ENCODE measurements at regions not wholly inside any gene's neighbourhood (a gene's known extent, or its start where the extent isn't known, plus 50 kb on each side); places are given as distances from the start of the nearest gene placed in this dataset.
"Not testable (repeated sequence)": the region's sequence is repeated elsewhere in the genome, so short reads cannot be mapped to it uniquely, and the experiment has no call there.

- H3K4me3 ChIP-seq (ENCODE audit: low read depth in 2 of 2, low read length in 1 of 2), result no peak overlapping the region
- no peaks in the 10 kb centered on the region for H4K20me1 ChIP-seq (ENCODE audit: insufficient read depth)
- H3K79me2 ChIP-seq (ENCODE audit: insufficient read depth), result no peaks in the 10 kb centered on the region
- no peak for TF ChIP-seq TEAD4 (IDR thresholded peaks at IDR 0.05; ENCODE audit: borderline replicate concordance, insufficient read depth)
- CTCF ChIA-PET, result no interaction called here
- H3K27ac ChIP-seq (ENCODE audit: low read depth in 2 of 2, low read length in 1 of 2), result no peak overlapping the region
- no peaks in the 10 kb centered on the region for H3K36me3 ChIP-seq (replicated peaks in 1 of 2; ENCODE audit: control insufficient read depth in 1 of 2, insufficient read depth in 2 of 2, low read length in 1 of 2)
- H3K9me3 ChIP-seq, result peaks cover under 1% of the 10 kb centered on the region; the same call in 1 of the 2 replicates
- no peak overlapping the region for H3K9ac ChIP-seq
- DNase-seq, result no peak
- H3K27me3 ChIP-seq (ENCODE audit: insufficient read depth), result no peaks in the 10 kb centered on the region
- POLR2A ChIA-PET, result no interaction called here
- H3F3A ChIP-seq (replicated peaks; ENCODE audit: insufficient read depth), result no peaks in the 10 kb centered on the region
- no peaks in the 10 kb centered on the region for H3K4me1 ChIP-seq (ENCODE audit: control insufficient read depth in 1 of 2, insufficient read depth in 2 of 2, low read depth in 1 of 2, low read length in 1 of 2)
- H3K4me2 ChIP-seq, result no peak overlapping the region
- H3K9me2 ChIP-seq, result no peaks in the 10 kb centered on the region
- H2AFZ ChIP-seq (ENCODE audit: low read depth), result no peak overlapping the region
Observed at GRCh38 chr3:163707659-163708058, 1370.6 kb downstream of the SI start.

DNA sequence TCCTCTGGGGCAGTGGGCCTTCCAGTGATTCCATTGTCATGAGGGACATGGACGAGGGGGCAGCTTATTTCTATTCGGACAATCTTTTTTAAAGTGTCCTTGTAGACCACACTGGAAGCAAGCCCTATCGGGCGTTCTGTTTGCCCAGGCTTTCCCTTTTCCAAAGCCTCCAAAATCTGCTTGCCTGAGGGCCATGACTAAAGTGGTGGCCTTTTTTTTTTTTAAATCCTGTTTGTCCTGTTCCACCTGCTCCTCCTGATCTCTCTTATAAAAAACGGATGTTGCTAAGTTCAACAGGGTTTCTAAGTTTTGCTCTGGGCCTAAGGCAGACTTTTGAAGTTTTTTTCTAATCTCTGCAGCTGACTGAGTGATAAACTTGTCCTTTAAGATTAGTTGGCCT is 1380.1 kb downstream of the SI start:
- H3K9ac ChIP-seq; H4K20me1 ChIP-seq (ENCODE audit: insufficient read depth); H3K27me3 ChIP-seq (ENCODE audit: insufficient read depth); DNase-seq; H3K27ac ChIP-seq (ENCODE audit: low read depth in 2 of 2, low read length in 1 of 2); H3K36me3 ChIP-seq (replicated peaks in 1 of 2; ENCODE audit: control insufficient read depth in 1 of 2, insufficient read depth in 2 of 2, low read length in 1 of 2); H3K4me3 ChIP-seq (ENCODE audit: low read depth in 2 of 2, low read length in 1 of 2); H3K4me2 ChIP-seq; POLR2A ChIA-PET; H2AFZ ChIP-seq (ENCODE audit: low read depth); H3K4me1 ChIP-seq (ENCODE audit: control insufficient read depth in 1 of 2, insufficient read depth in 2 of 2, low read depth in 1 of 2, low read length in 1 of 2); H3K9me3 ChIP-seq; H3K9me2 ChIP-seq; CTCF ChIA-PET; H3K79me2 ChIP-seq (ENCODE audit: insufficient read depth); H3F3A ChIP-seq (replicated peaks; ENCODE audit: insufficient read depth): not testable (repeated sequence)
- 19% methylated on average over 5 of the region's 5 CpGs for WGBS (ENCODE audit: low lambda C conversion rate)

- Histone ChIP-seq H3K9ac (no peak overlapping the region), H3K4me2 (no peak overlapping the region), H3K27ac (ENCODE audit: low read depth in 2 of 2, low read length in 1 of 2) (no peak overlapping the region), H3K4me3 (ENCODE audit: low read depth in 2 of 2, low read length in 1 of 2) (no peak overlapping the region), H3K79me2 (ENCODE audit: insufficient read depth) (no peaks in the 10 kb centered on the region), H3K4me1 (ENCODE audit: control insufficient read depth in 1 of 2, insufficient read depth in 2 of 2, low read depth in 1 of 2, low read length in 1 of 2) (no peaks in the 10 kb centered on the region), H3K9me3 (0 out of 2 replicates have a peak, but pooled peaks cover 7% of the 10 kb centered on the region), H3K36me3 (replicated peaks in 1 of 2; ENCODE audit: control insufficient read depth in 1 of 2, insufficient read depth in 2 of 2, low read length in 1 of 2) (no peaks in the 10 kb centered on the region), H3K27me3 (ENCODE audit: insufficient read depth) (no peaks in the 10 kb centered on the region), H2AFZ (ENCODE audit: low read depth) (no peak overlapping the region), H4K20me1 (ENCODE audit: insufficient read depth) (no peaks in the 10 kb centered on the region), H3K9me2 (no peaks in the 10 kb centered on the region), H3F3A (replicated peaks; ENCODE audit: insufficient read depth) (no peaks in the 10 kb centered on the region)
- WGBS (ENCODE audit: low lambda C conversion rate), result 25% methylated on average over 1 of the region's 1 CpG
- POLR2A ChIA-PET, result no interaction called here
- CTCF ChIA-PET, result no interaction called here
- DNase-seq, result no peak
- TF ChIP-seq CHD2 (IDR thresholded peaks at IDR 0.05; ENCODE audit: low read length, partially characterized antibody) (no peak), TEAD4 (IDR thresholded peaks at IDR 0.05; ENCODE audit: borderline replicate concordance, insufficient read depth) (no peak), RXRA (IDR thresholded peaks at IDR 0.05; ENCODE audit: borderline replicate concordance, low read depth) (no peak), EP300 (IDR thresholded peaks at IDR 0.05; ENCODE audit: borderline replicate concordance in 1 of 2, low read depth in 1 of 2, low read length in 1 of 2) (no peak), MEF2A (IDR thresholded peaks at IDR 0.05; ENCODE audit: borderline replicate concordance, low read depth) (no peak), GABPA (IDR thresholded peaks at IDR 0.05; ENCODE audit: low read depth) (no peak)
Observed at GRCh38 chr3:163692494-163692893, 1385.8 kb downstream of the SI start.

GRCh38 chr3:163684651-163685050 is 1393.6 kb downstream of the SI start:
- 10% methylated on average over 2 of the region's 2 CpGs for WGBS (ENCODE audit: low lambda C conversion rate)
- no peak overlapping the region for H3K4me2 ChIP-seq
- no peaks in the 10 kb centered on the region for H3K9me2 ChIP-seq
- H3K4me3 ChIP-seq (ENCODE audit: low read depth in 2 of 2, low read length in 1 of 2), result no peak overlapping the region
- no peaks in the 10 kb centered on the region for H3K4me1 ChIP-seq (ENCODE audit: control insufficient read depth in 1 of 2, insufficient read depth in 2 of 2, low read depth in 1 of 2, low read length in 1 of 2)
- H4K20me1 ChIP-seq (ENCODE audit: insufficient read depth), result no peaks in the 10 kb centered on the region
- H3K9ac ChIP-seq, result no peak overlapping the region
- no peaks in the 10 kb centered on the region for H3K79me2 ChIP-seq (ENCODE audit: insufficient read depth)
- H2AFZ ChIP-seq (ENCODE audit: low read depth), result no peak overlapping the region
- H3K36me3 ChIP-seq (replicated peaks in 1 of 2; ENCODE audit: control insufficient read depth in 1 of 2, insufficient read depth in 2 of 2, low read length in 1 of 2), result no peaks in the 10 kb centered on the region
- DNase-seq, result no peak
- no peaks in the 10 kb centered on the region for H3K27me3 ChIP-seq (ENCODE audit: insufficient read depth)
- 0 out of 2 replicates have a peak, but pooled peaks cover 4% of the 10 kb centered on the region for H3K9me3 ChIP-seq
- ChIA-PET CTCF (no interaction called here), POLR2A (no interaction called here)
- H3F3A ChIP-seq (replicated peaks; ENCODE audit: insufficient read depth), result no peaks in the 10 kb centered on the region
- H3K27ac ChIP-seq (ENCODE audit: low read depth in 2 of 2, low read length in 1 of 2), result no peak overlapping the region
- TF ChIP-seq MEF2A (IDR thresholded peaks at IDR 0.05; ENCODE audit: borderline replicate concordance, low read depth), result no peak
- TF ChIP-seq USF2 (IDR thresholded peaks at IDR 0.05; ENCODE audit: borderline replicate concordance, low read depth, low read length), result no peak
- TF ChIP-seq FOXM1 (IDR thresholded peaks at IDR 0.05; ENCODE audit: low read depth), result no peak
- no peak for TF ChIP-seq NRF1 (IDR thresholded peaks at IDR 0.05; ENCODE audit: low read depth, low read length)
- no peak for TF ChIP-seq RCOR1 (IDR thresholded peaks at IDR 0.05; ENCODE audit: low read length)
- TF ChIP-seq EZH2phosphoT487 (IDR thresholded peaks at IDR 0.05; ENCODE audit: borderline replicate concordance, low read depth), result no peak
- no peak for TF ChIP-seq ELF1 (IDR thresholded peaks at IDR 0.05)
- no peak for TF ChIP-seq FOSL2 (IDR thresholded peaks at IDR 0.05; ENCODE audit: borderline replicate concordance, low read depth)
- TF ChIP-seq USF1 (IDR thresholded peaks at IDR 0.05; ENCODE audit: borderline replicate concordance, low read depth), result no peak
- no peak for TF ChIP-seq EP300 (IDR thresholded peaks at IDR 0.05; ENCODE audit: borderline replicate concordance in 1 of 2, low read depth in 1 of 2, low read length in 1 of 2)
- no peak for TF ChIP-seq NFIC (IDR thresholded peaks at IDR 0.05; ENCODE audit: borderline replicate concordance)
- no peak for TF ChIP-seq RXRA (IDR thresholded peaks at IDR 0.05; ENCODE audit: borderline replicate concordance, low read depth)
- TF ChIP-seq JUND (IDR thresholded peaks at IDR 0.05), result no peak

All from SK-N-SH (cell line).